Activated B cell treated with CpG ODN at 0.5 μM for 24 hours (primary cell): ENCODE measurements at regions not wholly inside any gene's neighbourhood (a gene's known extent, or its start where the extent isn't known, plus 50 kb on each side); places are given as distances from the start of the nearest gene placed in this dataset.

Experiments
- ATAC-seq: fragments of 200-7000 bp; cut with Tn5 transposase; one replicate; pipeline ENCODE4 v1.10.0; 2021; ENCODE audit warnings: low read depth, mild to moderate bottlenecking, moderate library complexity
- CTCF ChIA-PET: fragments of 350-600 bp; sonication (Branson Sonifier 250); formaldehyde crosslinking; loops from one replicate; lab custom pipeline; 2021; ENCODE audit warnings: antibody characterized with exemption; lab: Charles Lee
- POLR2A ChIA-PET: fragments of 350-600 bp; sonication (Branson Sonifier 250); formaldehyde crosslinking; loops from one replicate; lab custom pipeline; 2021; ENCODE audit warnings: antibody characterized with exemption; lab: Charles Lee
- DNase-seq: peaks from one replicate; pipeline ENCODE4 v3.0.0; 2022
- H3K27ac Mint-ChIP-seq: one replicate; pipeline ENCODE4 v1.8.0; 2020; ENCODE audit warnings: mixed read lengths
- H3K27me3 Mint-ChIP-seq: one replicate; pipeline ENCODE4 v1.8.0; 2021; ENCODE audit warnings: mixed read lengths
- H3K36me3 Mint-ChIP-seq: one replicate; pipeline ENCODE4 v1.8.0; 2021; ENCODE audit warnings: low read depth, mixed read lengths
- H3K4me1 Mint-ChIP-seq: one replicate; pipeline ENCODE4 v1.8.0; 2021; ENCODE audit warnings: mixed read lengths
- H3K4me3 Mint-ChIP-seq: one replicate; pipeline ENCODE4 v1.8.0; 2020; ENCODE audit warnings: mild to moderate bottlenecking, mixed read lengths
- H3K9me3 Mint-ChIP-seq: one replicate; pipeline ENCODE4 v1.8.0; 2020; ENCODE audit warnings: mixed read lengths
- CTCF ChIP-seq: fragments of 200-600 bp; IDR thresholded peaks from one replicate; pipeline ENCODE4 v1.8.0; 2022; ENCODE audit warnings: antibody characterized with exemption, mild to moderate bottlenecking
- intact Hi-C: fragments of 100-400 bp; cut with micrococcal nuclease; formaldehyde crosslinking; loops from one replicate; pipeline ENCODE4 v1.15.1; 2024

- Mint-ChIP-seq H3K9me3 (no peaks in the 10 kb centered on the region), H3K36me3 (no peaks in the 10 kb centered on the region), H3K4me1 (no peaks in the 10 kb centered on the region), H3K27ac (no peak overlapping the region), H3K27me3 (no peaks in the 10 kb centered on the region), H3K4me3 (no peak overlapping the region)
- ATAC-seq (no peak), DNase-seq (no peak)
- no peak for TF ChIP-seq CTCF
- intact Hi-C loops = no loop called here
- CTCF ChIA-PET = no interaction called here
- POLR2A ChIA-PET = no interaction called here
Observed at GRCh38 chr5:99320436-99320835, 391.6 kb upstream of the CHD1 start.

GRCh38 chr5:99317136-99317535 lies 388.3 kb upstream of the CHD1 start:
- intact Hi-C loops = no loop called here
- Mint-ChIP-seq H3K27ac (no peak overlapping the region), H3K4me1 (no peaks in the 10 kb centered on the region), H3K27me3 (no peaks in the 10 kb centered on the region), H3K9me3 (no peaks in the 10 kb centered on the region), H3K36me3 (no peaks in the 10 kb centered on the region), H3K4me3 (no peak overlapping the region)
- ChIA-PET POLR2A (no interaction called here), CTCF (no interaction called here)
- DNase-seq (no peak), ATAC-seq (no peak)
- TF ChIP-seq CTCF = no peak

- H3K27me3 Mint-ChIP-seq = no peaks in the 10 kb centered on the region
- DNase-seq = no peak
- H3K4me1 Mint-ChIP-seq = no peaks in the 10 kb centered on the region
- ChIA-PET CTCF (no interaction called here), POLR2A (no interaction called here)
- no peak for ATAC-seq
- intact Hi-C loops = no loop called here
- H3K27ac Mint-ChIP-seq = no peak overlapping the region
- no peaks in the 10 kb centered on the region for H3K36me3 Mint-ChIP-seq
- H3K9me3 Mint-ChIP-seq = no peaks in the 10 kb centered on the region
- H3K4me3 Mint-ChIP-seq = no peak overlapping the region
- no peak for TF ChIP-seq CTCF
Observed at GRCh38 chr5:99316484-99316883, 387.7 kb upstream of the CHD1 start.

GRCh38 chr5:99315413-99316183 lies 386.8 kb upstream of the CHD1 start:
- Mint-ChIP-seq H3K36me3 (no peaks in the 10 kb centered on the region), H3K4me3 (no peak overlapping the region), H3K4me1 (no peaks in the 10 kb centered on the region), H3K9me3 (no peaks in the 10 kb centered on the region), H3K27me3 (no peaks in the 10 kb centered on the region), H3K27ac (no peak overlapping the region)
- no peak for TF ChIP-seq CTCF
- intact Hi-C loops = no loop called here
- POLR2A ChIA-PET = no interaction called here
- CTCF ChIA-PET = no interaction called here
- ATAC-seq (no peak), DNase-seq (no peak)

GRCh38 chr5:99314721-99315120 lies 385.9 kb upstream of the CHD1 start:
- H3K27ac Mint-ChIP-seq = no peak overlapping the region
- no peak overlapping the region for H3K4me3 Mint-ChIP-seq
- ChIA-PET CTCF (no interaction called here), POLR2A (no interaction called here)
- no peaks in the 10 kb centered on the region for H3K4me1 Mint-ChIP-seq
- no peaks in the 10 kb centered on the region for H3K9me3 Mint-ChIP-seq
- ATAC-seq = no peak
- intact Hi-C loops = no loop called here
- no peak for DNase-seq
- H3K36me3 Mint-ChIP-seq = no peaks in the 10 kb centered on the region
- TF ChIP-seq CTCF = no peak
- H3K27me3 Mint-ChIP-seq = no peaks in the 10 kb centered on the region
